Parathyroid adenoma (tissue), 2 donors: ENCODE measurements at regions not wholly inside any gene's neighbourhood (a gene's known extent, or its start where the extent isn't known, plus 50 kb on each side); places are given as distances from the start of the nearest gene placed in this dataset.

Source experiments
- H2AFZ ChIP-seq: fragments of 300-600 bp; sonication (generic); one replicate; pipeline ENCODE4 v1.7.0; 2017; ENCODE audit warnings: antibody characterized with exemption, mild to moderate bottlenecking
- H3K27ac ChIP-seq: fragments of 300-600 bp; sonication (generic); one replicate; pipeline ENCODE4 v1.7.0; 2017
- H3K27me3 ChIP-seq: fragments of 300-600 bp; sonication (generic); one replicate; pipeline ENCODE4 v1.7.0; 2017; ENCODE audit warnings: low read length; ENCODE audit not compliant: control insufficient read depth, insufficient read depth
- H3K36me3 ChIP-seq: fragments of 300-600 bp; sonication (generic); one replicate; pipeline ENCODE4 v1.7.0; 2017; ENCODE audit warnings: low read length; ENCODE audit not compliant: control insufficient read depth, insufficient read depth
- H3K4me1 ChIP-seq: fragments of 300-600 bp; sonication (generic); one replicate; pipeline ENCODE4 v1.7.0; 2017; ENCODE audit warnings: control low read depth
- H3K4me2 ChIP-seq: fragments of 300-600 bp; sonication (generic); one replicate; pipeline ENCODE4 v1.7.0; 2017; ENCODE audit warnings: low read length
- H3K4me3 ChIP-seq: fragments of 300-600 bp; sonication (generic); one replicate; pipeline ENCODE4 v1.7.0; 2017; ENCODE audit warnings: low read depth, low read length
- H3K79me2 ChIP-seq: fragments of 300-600 bp; sonication (generic); one replicate; pipeline ENCODE4 v1.7.0; 2017; ENCODE audit warnings: control low read depth
- H3K9ac ChIP-seq: fragments of 300-600 bp; sonication (generic); one replicate; pipeline ENCODE4 v1.7.0; 2017; ENCODE audit warnings: mild to moderate bottlenecking
- H3K9me3 ChIP-seq: fragments of 300-600 bp; sonication (generic); one replicate; pipeline ENCODE4 v1.7.0; 2017; ENCODE audit warnings: low read length; ENCODE audit not compliant: control insufficient read depth
- TF ChIP-seq, protein P1 (sequence below): fragments of 300-600 bp; sonication (generic); IDR thresholded peaks from one replicate; pipeline ENCODE4 v1.7.0; 2017; ENCODE audit warnings: antibody characterized with exemption, mild to moderate bottlenecking
- donor health status: primary hyperparathyroidism.

DNA sequence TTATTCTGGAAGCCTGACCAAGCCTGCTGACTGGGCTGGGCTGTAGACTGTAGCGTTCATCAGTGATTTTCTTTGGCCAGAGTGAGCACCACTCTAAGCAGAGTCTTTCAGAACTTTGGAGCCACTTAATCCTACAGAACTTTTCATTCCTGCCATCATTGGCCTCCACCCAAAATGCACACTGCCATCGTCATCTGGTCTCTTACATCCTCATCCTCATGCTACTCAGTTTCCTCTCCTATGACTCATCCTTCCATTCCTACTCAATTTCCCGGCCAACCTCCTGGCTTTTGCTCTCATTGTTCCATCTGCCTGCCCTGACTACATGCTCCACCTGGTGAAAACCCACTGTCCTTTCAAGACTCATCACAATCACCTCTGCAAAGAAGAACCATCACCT, 233.8 kb upstream of the USP25 start:
- TF ChIP-seq, protein P1, sequence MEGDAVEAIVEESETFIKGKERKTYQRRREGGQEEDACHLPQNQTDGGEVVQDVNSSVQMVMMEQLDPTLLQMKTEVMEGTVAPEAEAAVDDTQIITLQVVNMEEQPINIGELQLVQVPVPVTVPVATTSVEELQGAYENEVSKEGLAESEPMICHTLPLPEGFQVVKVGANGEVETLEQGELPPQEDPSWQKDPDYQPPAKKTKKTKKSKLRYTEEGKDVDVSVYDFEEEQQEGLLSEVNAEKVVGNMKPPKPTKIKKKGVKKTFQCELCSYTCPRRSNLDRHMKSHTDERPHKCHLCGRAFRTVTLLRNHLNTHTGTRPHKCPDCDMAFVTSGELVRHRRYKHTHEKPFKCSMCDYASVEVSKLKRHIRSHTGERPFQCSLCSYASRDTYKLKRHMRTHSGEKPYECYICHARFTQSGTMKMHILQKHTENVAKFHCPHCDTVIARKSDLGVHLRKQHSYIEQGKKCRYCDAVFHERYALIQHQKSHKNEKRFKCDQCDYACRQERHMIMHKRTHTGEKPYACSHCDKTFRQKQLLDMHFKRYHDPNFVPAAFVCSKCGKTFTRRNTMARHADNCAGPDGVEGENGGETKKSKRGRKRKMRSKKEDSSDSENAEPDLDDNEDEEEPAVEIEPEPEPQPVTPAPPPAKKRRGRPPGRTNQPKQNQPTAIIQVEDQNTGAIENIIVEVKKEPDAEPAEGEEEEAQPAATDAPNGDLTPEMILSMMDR = no peak
- H2AFZ ChIP-seq = no peak overlapping the region
- H3K9ac ChIP-seq = no peak overlapping the region
- no peak overlapping the region for H3K27ac ChIP-seq
- H3K36me3 ChIP-seq = no peaks in the 10 kb centered on the region
- H3K9me3 ChIP-seq = no peaks in the 10 kb centered on the region
- no peak overlapping the region for H3K4me3 ChIP-seq
- H3K4me2 ChIP-seq = no peak overlapping the region
- no peaks in the 10 kb centered on the region for H3K27me3 ChIP-seq
- no peaks in the 10 kb centered on the region for H3K4me1 ChIP-seq
- no peaks in the 10 kb centered on the region for H3K79me2 ChIP-seq

DNA sequence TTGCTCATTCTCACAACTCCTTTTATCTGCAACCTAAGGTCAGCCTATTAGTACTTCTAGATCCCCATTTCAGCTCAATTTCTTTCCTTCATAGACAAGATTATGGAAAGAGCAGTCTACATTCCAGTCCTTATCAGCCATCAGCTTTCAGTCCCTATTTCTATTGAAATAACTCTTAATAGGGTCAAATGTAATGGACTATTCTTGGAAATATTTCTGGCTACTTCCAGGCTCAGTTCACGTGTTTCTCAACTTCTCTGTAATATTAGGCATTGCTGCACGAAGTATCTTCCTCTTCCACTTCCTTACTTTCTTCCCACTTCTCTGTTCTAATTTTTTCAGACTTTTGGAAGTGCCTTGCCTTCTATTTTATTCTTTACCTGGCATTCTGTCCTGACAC, 232.9 kb upstream of the USP25 start:
- TF ChIP-seq, protein P1 = no peak
- no peaks in the 10 kb centered on the region for H3K79me2 ChIP-seq

DNA sequence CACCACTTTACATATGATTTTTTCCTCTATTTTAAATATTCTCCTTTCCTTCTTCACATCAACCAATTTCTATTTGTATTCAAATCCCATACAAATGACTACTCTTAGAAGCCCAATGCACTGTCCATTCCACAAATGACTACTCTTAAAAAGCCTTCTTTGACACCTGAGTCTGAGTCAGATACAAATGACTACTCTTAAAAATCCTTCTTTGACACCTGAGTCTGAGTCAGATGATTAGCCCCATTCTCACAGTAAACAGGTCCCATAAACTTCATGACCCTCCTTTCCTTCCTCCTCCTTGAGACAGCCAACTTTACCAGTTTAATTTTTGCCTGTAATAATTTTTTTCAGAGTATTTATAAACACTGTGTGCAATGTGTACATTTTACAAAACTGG, 231.3 kb upstream of the USP25 start:
- Histone ChIP-seq H3K4me3 (no peak overlapping the region), H3K4me1 (no peaks in the 10 kb centered on the region), H3K4me2 (no peak overlapping the region), H2AFZ (no peak overlapping the region), H3K27ac (no peak overlapping the region), H3K79me2 (no peaks in the 10 kb centered on the region), H3K36me3 (no peaks in the 10 kb centered on the region), H3K9ac (no peak overlapping the region), H3K9me3 (no peaks in the 10 kb centered on the region), H3K27me3 (no peaks in the 10 kb centered on the region)
- TF ChIP-seq, protein P1 = no peak

More for the DNA sequence above, 232.9 kb upstream of the USP25 start:
- no peak overlapping the region for H2AFZ ChIP-seq
- H3K9me3 ChIP-seq = no peaks in the 10 kb centered on the region
- no peaks in the 10 kb centered on the region for H3K36me3 ChIP-seq
- no peak overlapping the region for H3K27ac ChIP-seq
- H3K4me2 ChIP-seq = no peak overlapping the region
- H3K9ac ChIP-seq = no peak overlapping the region
- no peaks in the 10 kb centered on the region for H3K27me3 ChIP-seq
- H3K4me3 ChIP-seq = no peak overlapping the region
- H3K4me1 ChIP-seq = no peaks in the 10 kb centered on the region

DNA sequence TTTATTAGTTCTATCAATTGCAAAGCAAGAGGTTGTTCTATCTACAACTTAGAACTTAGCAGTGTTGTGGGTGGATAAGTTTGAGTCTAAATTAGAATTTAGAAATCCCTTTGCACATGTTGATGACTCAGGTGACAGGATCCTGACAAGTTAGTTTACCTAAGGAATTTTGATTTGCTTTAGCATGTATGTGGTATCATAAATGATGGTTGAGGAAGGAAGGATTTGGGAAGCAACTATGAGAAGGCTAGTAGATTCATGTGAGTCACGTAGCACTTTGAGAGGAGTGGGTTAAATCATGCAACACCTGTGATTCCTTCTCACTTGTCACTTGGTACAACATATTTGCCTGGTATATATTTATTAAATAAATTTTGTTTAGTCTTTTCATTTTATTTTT, 223.7 kb upstream of the USP25 start:
- no peaks in the 10 kb centered on the region for H3K79me2 ChIP-seq
- H3K4me1 ChIP-seq = no peaks in the 10 kb centered on the region
- TF ChIP-seq, protein P1 = no peak
- no peaks in the 10 kb centered on the region for H3K36me3 ChIP-seq
- H3K27me3 ChIP-seq = no peaks in the 10 kb centered on the region
- H3K4me2 ChIP-seq = no peak overlapping the region
- no peak overlapping the region for H3K27ac ChIP-seq
- no peak overlapping the region for H2AFZ ChIP-seq
- H3K4me3 ChIP-seq = no peak overlapping the region
- no peak overlapping the region for H3K9ac ChIP-seq
- H3K9me3 ChIP-seq = no peaks in the 10 kb centered on the region

DNA sequence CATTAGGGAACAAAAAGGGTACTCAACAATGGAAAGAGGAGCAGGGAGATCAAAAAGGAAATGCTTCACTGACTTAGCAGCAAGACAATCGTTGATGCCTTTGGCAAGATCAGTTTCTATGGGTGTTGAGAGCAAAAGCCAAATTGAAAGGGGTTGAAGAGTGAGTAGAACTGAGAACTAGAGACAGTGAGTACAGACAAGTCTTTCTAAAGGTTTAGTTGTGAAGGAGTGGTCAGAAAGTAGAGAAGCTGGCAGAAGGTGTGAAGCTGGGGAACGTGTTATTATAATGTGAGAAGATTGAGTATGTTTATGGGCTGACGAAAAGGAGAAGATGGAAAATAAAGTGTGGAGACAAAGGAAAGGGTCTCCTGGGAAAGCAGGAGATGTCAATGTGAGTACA, 221.2 kb upstream of the USP25 start:
- no peak overlapping the region for H3K4me3 ChIP-seq
- H3K4me2 ChIP-seq = no peak overlapping the region
- no peak overlapping the region for H2AFZ ChIP-seq
- no peaks in the 10 kb centered on the region for H3K4me1 ChIP-seq
- no peak overlapping the region for H3K27ac ChIP-seq
- H3K9me3 ChIP-seq = no peaks in the 10 kb centered on the region
- TF ChIP-seq, protein P1 = no peak
- no peaks in the 10 kb centered on the region for H3K27me3 ChIP-seq
- H3K9ac ChIP-seq = no peak overlapping the region
- no peaks in the 10 kb centered on the region for H3K79me2 ChIP-seq
- no peaks in the 10 kb centered on the region for H3K36me3 ChIP-seq
